IPS-18a (cell line): ENCODE measurements at regions not wholly inside any gene's neighbourhood (a gene's known extent, or its start where the extent isn't known, plus 50 kb on each side); places are given as distances from the start of the nearest gene placed in this dataset.
"Not testable (repeated sequence)": the region's sequence is repeated elsewhere in the genome, so short reads cannot be mapped to it uniquely, and the experiment has no call there.

Experiments used
- H3K27ac ChIP-seq: one replicate; pipeline ENCODE4 v1.5.1; 2013; ENCODE audit warnings: low read length
- H3K27me3 ChIP-seq: one replicate; pipeline ENCODE4 v1.6.1; 2013; ENCODE audit warnings: mild to moderate bottlenecking, low read length; ENCODE audit not compliant: control insufficient read depth, insufficient read depth
- H3K36me3 ChIP-seq: one replicate; pipeline ENCODE4 v1.6.1; 2013; ENCODE audit warnings: low read depth, low read length; ENCODE audit not compliant: control insufficient read depth
- H3K4me1 ChIP-seq: one replicate; pipeline ENCODE4 v1.6.1; 2013; ENCODE audit warnings: low read depth, low read length; ENCODE audit not compliant: control insufficient read depth
- H3K4me3 ChIP-seq: one replicate; pipeline ENCODE4 v1.5.1; 2013; ENCODE audit warnings: low read length
- H3K9ac ChIP-seq: one replicate; pipeline ENCODE4 v1.6.1; 2013; ENCODE audit warnings: mild to moderate bottlenecking, low read length, moderate library complexity
- H3K9me3 ChIP-seq: one replicate; pipeline ENCODE4 v1.6.1; 2013; ENCODE audit warnings: low read depth, low read length; ENCODE audit not compliant: control insufficient read depth

GRCh38 chr4:28116526-28117083, 1256.0 kb downstream of the STIM2 start:
- not testable (repeated sequence) for H3K27me3 ChIP-seq, H3K27ac ChIP-seq, H3K9ac ChIP-seq, H3K9me3 ChIP-seq, H3K4me1 ChIP-seq, H3K36me3 ChIP-seq, H3K4me3 ChIP-seq

GRCh38 chr4:28117084-28117682, 1256.5 kb downstream of the STIM2 start:
- H3K36me3 ChIP-seq = no peaks in the 10 kb centered on the region
- no peak overlapping the region for H3K4me3 ChIP-seq
- no peak overlapping the region for H3K9ac ChIP-seq
- no peaks in the 10 kb centered on the region for H3K9me3 ChIP-seq
- H3K27ac ChIP-seq = no peak overlapping the region
- H3K27me3 ChIP-seq = no peaks in the 10 kb centered on the region
- no peaks in the 10 kb centered on the region for H3K4me1 ChIP-seq

- H3K36me3 ChIP-seq = no peaks in the 10 kb centered on the region
- no peak overlapping the region for H3K4me3 ChIP-seq
- no peaks in the 10 kb centered on the region for H3K4me1 ChIP-seq
- H3K27ac ChIP-seq = no peak overlapping the region
- no peak overlapping the region for H3K9ac ChIP-seq
- no peaks in the 10 kb centered on the region for H3K27me3 ChIP-seq
- no peaks in the 10 kb centered on the region for H3K9me3 ChIP-seq
Observed at GRCh38 chr4:28146191-28146590, 1285.5 kb downstream of the STIM2 start.

- Histone ChIP-seq H3K9me3 (no peaks in the 10 kb centered on the region), H3K4me3 (no peak overlapping the region), H3K4me1 (no peaks in the 10 kb centered on the region), H3K27ac (no peak overlapping the region), H3K27me3 (no peaks in the 10 kb centered on the region), H3K36me3 (no peaks in the 10 kb centered on the region), H3K9ac (no peak overlapping the region)
Observed at GRCh38 chr4:28148221-28148620, 1287.6 kb downstream of the STIM2 start.

GRCh38 chr4:28149762-28150161, 1289.1 kb downstream of the STIM2 start:
- no peaks in the 10 kb centered on the region for H3K27me3 ChIP-seq
- H3K9me3 ChIP-seq = no peaks in the 10 kb centered on the region
- no peak overlapping the region for H3K27ac ChIP-seq
- H3K4me3 ChIP-seq = no peak overlapping the region
- H3K36me3 ChIP-seq = no peaks in the 10 kb centered on the region
- no peak overlapping the region for H3K9ac ChIP-seq
- no peaks in the 10 kb centered on the region for H3K4me1 ChIP-seq

GRCh38 chr4:28151314-28151713, 1290.7 kb downstream of the STIM2 start:
- Histone ChIP-seq H3K27me3 (no peaks in the 10 kb centered on the region), H3K9me3 (no peaks in the 10 kb centered on the region), H3K4me1 (no peaks in the 10 kb centered on the region), H3K27ac (no peak overlapping the region), H3K36me3 (no peaks in the 10 kb centered on the region), H3K9ac (no peak overlapping the region), H3K4me3 (no peak overlapping the region)

- Histone ChIP-seq H3K4me1 (no peaks in the 10 kb centered on the region), H3K9ac (no peak overlapping the region), H3K27ac (no peak overlapping the region)
Observed at GRCh38 chr4:28167411-28167810, 1306.8 kb downstream of the STIM2 start.

GRCh38 chr4:28176942-28177341, 1316.3 kb downstream of the STIM2 start:
- no peak overlapping the region for H3K27ac ChIP-seq

More at GRCh38 chr4:28167411-28167810, 1306.8 kb downstream of the STIM2 start:
- Histone ChIP-seq H3K27me3 (no peaks in the 10 kb centered on the region), H3K36me3 (no peaks in the 10 kb centered on the region), H3K9me3 (no peaks in the 10 kb centered on the region), H3K4me3 (no peak overlapping the region)

GRCh38 chr4:28177641-28178040, 1317.0 kb downstream of the STIM2 start:
- Histone ChIP-seq H3K27me3 (no peaks in the 10 kb centered on the region), H3K9me3 (no peaks in the 10 kb centered on the region), H3K36me3 (no peaks in the 10 kb centered on the region), H3K4me3 (no peak overlapping the region), H3K27ac (no peak overlapping the region), H3K4me1 (no peaks in the 10 kb centered on the region), H3K9ac (no peak overlapping the region)

More at GRCh38 chr4:28176942-28177341, 1316.3 kb downstream of the STIM2 start:
- Histone ChIP-seq H3K4me3 (no peak overlapping the region), H3K27me3 (no peaks in the 10 kb centered on the region), H3K9me3 (no peaks in the 10 kb centered on the region), H3K36me3 (no peaks in the 10 kb centered on the region), H3K9ac (no peak overlapping the region), H3K4me1 (no peaks in the 10 kb centered on the region)

- no peak overlapping the region for H3K27ac ChIP-seq
- no peak overlapping the region for H3K4me3 ChIP-seq
- H3K27me3 ChIP-seq = no peaks in the 10 kb centered on the region
- no peaks in the 10 kb centered on the region for H3K4me1 ChIP-seq
- H3K9me3 ChIP-seq = no peaks in the 10 kb centered on the region
- H3K36me3 ChIP-seq = no peaks in the 10 kb centered on the region
- H3K9ac ChIP-seq = no peak overlapping the region
Observed at GRCh38 chr4:28179126-28179525, 1318.5 kb downstream of the STIM2 start.

GRCh38 chr4:28209371-28209924, 1348.8 kb downstream of the STIM2 start:
- Histone ChIP-seq H3K4me3 (no peak overlapping the region), H3K9ac (no peak overlapping the region), H3K27me3 (no peaks in the 10 kb centered on the region), H3K36me3 (no peaks in the 10 kb centered on the region), H3K27ac (no peak overlapping the region), H3K9me3 (peaks cover 15% of the 10 kb centered on the region), H3K4me1 (no peaks in the 10 kb centered on the region)
